ENCODE measurements at regions not wholly inside any gene's neighbourhood (a gene's known extent, or its start where the extent isn't known, plus 50 kb on each side); places are given as distances from the start of the nearest gene placed in this dataset.
A peak's percentile ranks its signal among the peaks of the same experiment; 100 is the strongest.

GRCh38 chr1:30280572-30280971 is 442.8 kb downstream of the MATN1 start:
- no peak for DNase-seq

GRCh38 chr1:30277911-30278310 is 445.5 kb downstream of the MATN1 start:
- DNase-seq, result no peak

- DNase-seq, result no peak
Observed at GRCh38 chr1:30277415-30277814, 446.0 kb downstream of the MATN1 start.

DNA sequence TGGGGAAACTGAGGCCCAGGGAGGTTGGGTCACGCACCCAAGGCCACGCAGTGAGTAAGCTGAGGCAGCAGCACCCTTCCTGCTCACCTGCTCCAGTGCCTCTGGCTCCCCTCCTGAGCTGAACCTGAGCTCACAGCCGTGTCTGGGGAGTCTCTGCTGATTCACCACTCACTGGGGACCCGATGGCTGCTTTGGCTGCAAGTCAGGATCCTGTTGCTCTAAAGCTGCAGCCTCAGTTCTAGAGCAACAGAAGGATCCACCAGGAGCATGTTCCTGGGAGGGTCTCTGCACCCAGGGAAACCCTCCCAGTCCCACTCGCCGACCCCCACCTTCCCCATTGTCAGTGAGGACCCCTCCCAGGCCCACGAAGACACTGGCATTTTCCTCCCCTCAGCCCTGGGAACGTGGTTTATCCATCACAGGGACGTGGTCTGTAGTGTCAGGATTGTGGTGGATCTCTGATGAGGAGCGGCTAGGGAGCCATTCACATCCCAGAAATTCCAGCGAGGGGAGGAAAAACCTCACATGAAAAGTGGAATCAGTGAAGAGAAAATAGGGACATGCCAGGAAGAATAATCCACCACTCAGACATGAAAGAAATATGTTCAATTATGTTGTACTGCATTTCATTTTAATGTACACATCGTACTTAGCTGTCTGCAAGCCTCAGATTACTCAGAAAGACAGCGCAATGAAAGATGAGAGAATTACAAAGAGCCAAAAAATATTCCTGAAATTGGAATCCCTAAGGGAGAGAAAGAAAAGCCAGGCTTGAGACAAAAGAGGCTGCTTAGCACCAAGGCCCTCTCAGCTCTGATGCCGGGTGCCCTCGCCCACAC is 447.2 kb downstream of the MATN1 start:
- no peak for DNase-seq

GRCh38 chr1:30274976-30275621 is 448.3 kb downstream of the MATN1 start:
- DNase-seq, result peak; percentile 38

DNA sequence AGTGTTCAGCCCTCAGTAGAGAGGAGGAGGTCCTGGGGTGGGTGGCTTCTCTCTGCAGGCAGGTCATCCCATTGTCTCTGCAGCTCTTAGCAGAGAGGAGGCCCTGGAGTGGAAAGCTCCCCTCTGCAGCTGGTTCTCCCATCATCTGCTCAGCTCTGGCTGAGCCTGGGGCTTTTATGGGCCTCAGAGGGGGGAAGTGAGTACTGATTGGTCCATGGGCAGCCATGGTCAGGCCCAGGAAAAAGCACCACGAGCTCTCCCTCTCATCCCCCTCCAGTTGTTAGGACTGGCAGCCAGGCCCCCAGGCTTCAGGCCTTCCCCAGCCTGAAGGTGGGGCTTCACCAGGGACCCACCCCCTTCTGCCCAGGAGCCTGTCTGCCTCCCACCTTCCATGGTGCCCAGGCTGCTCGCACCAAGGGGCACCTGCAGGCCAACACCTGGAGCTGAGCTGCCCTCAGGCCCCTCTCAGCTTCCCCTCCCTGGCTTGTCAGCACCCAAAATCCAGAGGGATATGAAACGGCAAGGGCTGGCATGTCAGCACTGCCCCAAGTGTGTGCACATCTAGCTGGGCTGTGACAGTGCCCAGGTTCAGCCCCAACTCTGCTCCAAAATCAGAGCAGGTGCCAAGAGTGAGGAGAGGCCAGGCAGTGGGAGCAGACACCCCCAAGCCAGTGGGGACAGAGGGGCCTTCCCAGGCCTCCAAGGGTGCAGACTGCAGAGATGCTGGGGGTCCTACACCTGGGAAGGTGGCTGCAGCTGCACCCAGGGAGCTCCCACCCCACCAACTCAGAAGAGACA is 449.0 kb downstream of the MATN1 start:
- no peak for DNase-seq

GRCh38 chr1:30273456-30273855 is 449.9 kb downstream of the MATN1 start:
- no peak for DNase-seq

- no peak for DNase-seq
Observed at GRCh38 chr1:30273021-30273325, 450.4 kb downstream of the MATN1 start.

GRCh38 chr1:30272277-30273020 is 450.9 kb downstream of the MATN1 start:
- no peak for DNase-seq

- DNase-seq, result no peak
Observed at GRCh38 chr1:30271401-30272276, 451.7 kb downstream of the MATN1 start.

DNA sequence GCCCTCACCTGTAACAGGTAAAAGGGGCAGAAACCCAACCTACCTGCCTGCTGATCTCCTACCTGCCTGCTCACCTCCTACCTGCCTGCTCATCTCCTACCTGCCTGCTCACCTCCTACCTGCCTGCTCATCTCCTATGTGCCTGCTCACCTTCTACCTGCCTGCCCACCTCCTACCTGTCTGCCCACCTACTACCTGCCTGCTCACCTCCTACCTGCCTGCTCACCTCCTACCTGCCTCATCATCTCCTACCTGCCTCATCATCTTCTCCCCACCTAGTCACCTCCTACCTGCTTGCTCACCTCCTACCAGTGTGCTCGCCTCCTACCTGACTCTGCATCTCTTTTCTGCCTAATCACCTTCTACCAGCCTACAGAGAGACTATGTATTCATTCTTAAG is 452.9 kb downstream of the MATN1 start:
- no peak for DNase-seq

GRCh38 chr1:30268923-30269666 is 454.3 kb downstream of the MATN1 start:
- no peak for DNase-seq

GRCh38 chr1:30267856-30268255 is 455.5 kb downstream of the MATN1 start:
- DNase-seq, result no peak

- DNase-seq, result no peak
Observed at GRCh38 chr1:30267046-30267445, 456.3 kb downstream of the MATN1 start.

DNA sequence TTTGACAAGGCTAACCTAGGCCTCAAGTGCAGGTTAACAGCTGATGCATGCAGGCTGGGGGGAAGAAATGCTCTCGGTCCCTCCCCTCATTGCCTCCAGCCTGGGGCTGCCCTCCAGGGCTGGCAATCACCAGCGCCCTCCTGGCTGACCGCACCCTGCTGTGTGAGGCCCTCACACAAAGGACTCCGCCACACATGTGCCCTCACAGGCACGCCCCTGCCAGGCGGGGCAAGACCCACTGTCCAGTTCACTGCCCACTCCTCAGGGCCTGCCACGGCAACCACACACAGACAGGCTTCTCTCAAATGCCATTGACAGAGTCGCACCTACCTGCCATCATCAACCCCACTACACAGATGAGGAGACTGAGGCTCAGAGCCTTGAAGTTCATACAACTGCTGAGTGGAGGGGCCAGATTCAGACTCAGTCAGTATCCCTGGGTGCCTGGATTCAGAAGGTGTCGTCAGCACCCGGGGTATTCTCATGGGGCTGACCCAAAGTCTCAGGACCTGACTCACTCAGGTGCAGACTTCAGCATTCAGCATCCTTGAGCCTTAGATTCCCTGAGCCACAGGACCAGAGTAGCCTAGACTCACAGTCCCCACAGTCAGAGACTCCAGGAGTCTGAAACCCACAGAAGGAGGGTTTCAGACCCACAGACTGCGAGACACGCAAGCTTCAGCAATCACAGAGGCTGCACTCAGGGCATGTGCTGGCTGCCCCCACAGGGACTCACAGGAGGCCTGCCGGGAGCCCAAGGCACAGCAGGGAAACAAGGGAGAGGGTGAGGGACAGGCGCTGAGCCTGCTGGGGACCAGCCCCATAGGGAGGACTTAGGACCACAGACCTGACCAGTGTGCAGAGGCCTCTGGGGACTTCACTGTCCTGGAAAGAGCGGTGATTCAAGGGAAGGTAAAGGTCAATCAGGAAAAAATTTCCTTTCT is 458.0 kb downstream of the MATN1 start:
- DNase-seq, result no peak

DNA sequence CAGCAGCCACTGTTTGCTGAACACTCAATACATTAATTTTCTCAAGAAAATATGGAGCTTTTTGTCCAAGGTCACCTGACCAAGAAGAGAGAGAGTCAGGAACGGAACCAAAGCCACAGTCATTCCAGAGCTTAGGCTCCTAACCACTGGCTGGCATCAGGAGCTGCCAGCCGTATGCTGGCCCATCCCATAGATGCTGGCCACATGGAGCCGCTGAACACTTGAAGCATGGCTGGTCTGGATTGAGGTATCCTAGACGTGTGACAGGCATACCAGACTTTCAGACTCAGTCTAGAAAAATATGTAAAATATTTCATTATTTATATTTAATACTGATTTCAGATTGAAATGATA is 458.7 kb downstream of the MATN1 start:
- no peak for DNase-seq

GRCh38 chr1:30263888-30264671 is 459.3 kb downstream of the MATN1 start:
- no peak for DNase-seq

DNA sequence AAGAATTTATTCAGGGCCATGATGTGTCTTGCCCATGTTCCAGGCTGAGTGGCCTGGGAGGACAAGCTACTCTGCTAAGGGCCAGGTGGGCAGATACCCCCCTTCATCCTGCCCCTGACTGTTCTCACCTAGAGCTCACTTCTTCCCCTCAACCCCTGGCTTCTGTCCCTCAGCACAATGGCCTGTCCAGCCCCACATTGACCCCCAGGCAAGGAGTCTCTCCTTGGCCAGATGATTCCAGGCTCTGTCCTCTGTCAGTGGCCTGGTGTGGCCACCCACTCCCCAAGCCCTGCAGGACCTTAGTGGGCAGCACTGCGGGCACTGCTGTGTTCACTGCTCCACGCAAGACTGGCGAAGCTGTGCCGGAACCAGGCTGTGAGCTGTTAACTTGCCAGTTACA is 460.0 kb downstream of the MATN1 start:
- DNase-seq, result no peak

DNA sequence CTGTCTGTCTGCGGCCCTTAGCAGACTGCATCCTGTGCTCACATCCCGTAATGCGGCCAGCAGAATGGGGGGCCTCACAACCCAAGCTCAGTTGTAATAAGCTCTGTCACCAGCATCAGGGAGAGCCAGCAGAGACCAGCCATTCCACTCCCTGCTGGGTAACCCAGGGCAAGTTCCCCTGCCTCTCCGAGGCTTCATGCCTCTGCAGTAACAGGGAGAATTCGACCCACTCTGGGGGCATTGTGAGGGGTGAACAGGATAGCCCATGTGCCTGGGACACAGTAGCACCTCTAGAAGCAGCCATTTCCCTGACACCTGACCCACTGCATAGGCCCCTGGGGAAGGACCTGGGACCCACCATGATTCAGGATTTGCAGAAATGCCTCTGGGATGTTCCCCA is 461.2 kb downstream of the MATN1 start:
- DNase-seq, result no peak

Measured in COR-L47 (cell line).